NCI-H1092 (cell line): ENCODE measurements at regions not wholly inside any gene's neighbourhood (a gene's known extent, or its start where the extent isn't known, plus 50 kb on each side); places are given as distances from the start of the nearest gene placed in this dataset.
"Not testable (repeated sequence)": the region's sequence is repeated elsewhere in the genome, so short reads cannot be mapped to it uniquely, and the experiment has no call there.

Experiments
- DNase-seq: peaks from one replicate; lab custom pipeline; 2025; lab: John Stamatoyannopoulos, UW

DNA sequence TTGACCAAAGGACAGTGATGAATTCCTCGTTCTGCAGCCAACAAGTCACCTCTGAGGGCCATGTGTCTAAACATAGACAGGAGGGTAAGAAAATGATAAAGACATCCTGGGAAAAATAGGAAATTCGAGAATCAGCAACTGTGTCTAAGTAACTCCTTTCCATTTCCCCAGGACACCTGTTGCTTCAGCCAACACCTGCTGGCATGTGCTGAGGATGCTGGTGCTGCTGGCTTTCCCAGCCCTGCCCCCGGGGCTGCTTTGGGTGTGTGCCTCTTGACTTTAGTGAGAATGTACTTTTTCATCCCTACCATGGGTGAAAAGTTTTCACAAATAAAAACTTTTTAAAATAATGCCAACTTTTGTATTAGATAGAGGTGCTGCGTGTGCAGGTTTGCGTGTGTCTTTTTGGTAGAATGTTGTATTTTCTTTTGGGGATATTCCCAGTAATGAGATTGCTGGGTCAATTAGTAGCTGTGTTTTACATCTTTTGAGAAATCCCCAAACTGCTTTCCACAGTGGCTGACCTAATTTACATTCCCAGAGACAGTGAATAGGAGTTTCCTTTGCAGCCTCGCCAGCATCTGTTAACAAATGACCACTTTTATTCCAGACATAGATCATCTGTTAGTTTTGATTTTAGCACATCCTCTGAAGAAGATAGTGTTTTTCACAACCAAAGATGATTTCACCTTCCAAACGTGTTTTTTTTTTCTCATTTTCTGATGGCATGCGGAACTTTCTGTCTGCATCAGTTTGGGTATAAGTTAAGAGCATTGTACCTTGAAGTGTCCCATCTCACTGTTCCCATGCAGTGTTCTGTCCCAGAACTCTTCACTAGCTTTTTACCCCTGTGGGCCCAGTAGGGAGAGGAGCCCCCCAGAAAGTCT lies 104.2 kb upstream of the ACBD5 start:
- DNase-seq, result no peak

DNA sequence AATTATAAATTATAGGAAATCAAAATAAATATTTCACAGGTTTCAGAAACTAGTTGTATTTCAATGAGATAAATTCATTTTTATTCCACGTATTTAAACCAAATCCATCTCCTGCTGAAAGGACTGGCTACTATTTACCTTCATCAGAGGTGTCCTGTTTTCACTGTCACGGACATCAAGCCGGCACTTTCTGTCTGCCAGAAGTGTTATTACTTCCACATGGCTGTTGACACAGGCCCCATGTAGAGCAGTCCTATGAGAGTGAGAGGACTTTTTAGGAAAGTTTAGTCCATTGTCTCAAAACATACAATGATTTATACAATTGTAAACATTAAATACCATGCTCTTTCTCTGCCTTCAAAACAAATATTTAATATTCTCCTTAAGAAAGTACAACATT lies 100.4 kb upstream of the ACBD5 start:
- DNase-seq, result no peak

DNA sequence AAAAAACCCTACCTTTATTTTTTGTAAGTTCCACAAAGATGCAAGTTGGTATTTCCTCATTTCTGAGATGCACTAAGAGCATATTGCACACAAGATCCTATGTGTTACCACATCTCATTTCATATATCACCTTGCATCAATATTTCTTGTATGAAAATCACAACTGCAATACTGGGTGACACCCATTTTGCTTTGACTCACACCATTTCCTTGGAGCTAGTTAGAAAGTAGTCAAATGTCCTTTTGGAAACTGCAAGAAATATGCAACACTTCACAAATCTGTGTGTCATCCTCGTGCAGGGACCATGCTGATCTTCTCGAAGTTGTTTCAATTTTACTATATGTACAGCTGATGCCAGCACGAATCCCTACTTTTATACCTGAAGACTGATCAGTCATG lies 94.6 kb upstream of the ACBD5 start:
- not testable (repeated sequence) for DNase-seq

DNA sequence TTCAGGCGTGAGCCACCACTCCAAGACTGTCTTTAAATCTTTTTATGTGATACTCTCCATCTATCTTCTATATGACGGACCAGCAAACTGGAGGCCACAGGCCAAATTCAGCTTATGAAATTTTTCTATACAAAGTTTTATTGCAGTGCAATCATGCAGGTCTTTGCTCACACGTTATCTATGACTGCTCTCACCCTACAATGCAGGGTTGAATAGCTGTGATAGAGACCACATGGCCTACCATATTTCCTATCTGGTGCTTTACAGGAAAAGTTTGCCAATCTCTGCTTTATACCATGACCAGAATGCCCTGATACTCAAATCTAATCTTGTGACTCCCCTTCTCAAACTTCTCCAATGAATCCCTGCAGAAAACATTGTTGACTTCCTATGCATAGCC lies 89.5 kb upstream of the ACBD5 start:
- no peak for DNase-seq

DNA sequence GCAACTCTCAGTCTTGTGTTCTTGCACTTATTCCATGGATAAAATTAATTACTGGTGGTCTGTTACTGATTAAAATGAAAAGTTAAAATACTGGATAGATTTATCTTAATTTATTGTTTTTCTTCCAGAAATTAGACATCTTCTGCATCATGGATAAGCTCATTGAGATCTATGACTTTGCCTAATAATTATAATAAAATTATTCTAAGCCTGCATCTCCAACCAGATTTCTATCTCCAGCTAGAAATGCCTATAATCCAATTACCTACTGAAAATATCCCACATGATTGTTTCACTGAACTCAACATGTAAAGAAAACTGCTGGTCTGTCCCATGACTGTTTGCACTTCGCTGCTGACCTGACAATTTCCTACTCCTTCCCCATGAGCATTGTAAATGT lies 88.3 kb upstream of the ACBD5 start:
- no peak for DNase-seq

DNA sequence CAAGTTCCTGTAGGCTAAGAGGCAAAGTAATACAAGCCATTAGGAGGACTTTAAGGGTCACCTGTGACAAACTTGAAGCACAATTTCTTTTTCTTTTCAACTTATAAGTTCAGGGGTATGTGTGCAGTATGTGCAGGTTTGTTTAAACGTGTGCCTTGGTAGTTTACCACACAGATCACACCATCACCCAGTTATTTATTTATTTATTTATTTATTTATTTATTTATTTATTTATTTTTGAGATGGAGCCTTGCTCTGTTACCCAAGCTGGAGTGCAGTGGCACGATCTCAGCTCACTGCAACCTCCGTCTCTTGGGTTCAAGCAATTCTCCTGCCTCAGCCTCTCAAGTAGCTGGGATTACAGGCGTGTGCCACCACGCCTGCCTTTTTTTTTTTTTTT lies 86.2 kb upstream of the ACBD5 start:
- DNase-seq, result not testable (repeated sequence)

DNA sequence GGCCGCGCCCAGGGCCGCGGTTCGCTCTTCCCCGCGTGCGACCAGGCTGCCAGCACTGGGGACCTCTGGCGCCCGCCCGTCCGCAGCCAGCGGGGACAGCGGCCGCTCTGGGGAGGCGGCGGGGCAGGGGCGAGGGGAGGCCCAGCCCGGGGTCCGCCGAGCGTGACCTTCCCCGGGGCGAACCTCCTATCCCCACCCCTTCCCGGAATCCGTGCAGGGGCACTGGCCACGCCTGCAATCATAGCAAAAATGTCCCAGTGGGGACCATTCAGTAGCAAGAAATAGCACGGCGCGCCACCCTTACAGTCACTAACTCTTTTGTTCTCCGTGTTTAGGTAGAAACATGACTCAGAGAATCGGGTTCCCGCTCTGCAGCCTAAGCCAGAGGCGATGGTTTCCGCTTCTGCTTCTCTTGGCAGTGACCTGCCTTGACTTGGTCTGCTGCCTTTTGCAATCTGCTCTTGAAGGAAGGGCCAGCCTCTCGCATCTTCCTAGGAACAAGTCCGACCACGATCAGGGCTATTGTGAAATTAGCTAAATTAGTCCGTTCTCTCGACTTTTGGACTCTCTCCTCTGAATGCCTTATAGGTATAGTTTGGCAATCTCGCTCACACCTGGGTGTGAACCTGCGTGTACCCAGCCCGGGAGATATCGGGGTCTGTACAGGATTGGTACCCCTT lies 79.3 kb upstream of the ACBD5 start:
- DNase-seq, result no peak

DNA sequence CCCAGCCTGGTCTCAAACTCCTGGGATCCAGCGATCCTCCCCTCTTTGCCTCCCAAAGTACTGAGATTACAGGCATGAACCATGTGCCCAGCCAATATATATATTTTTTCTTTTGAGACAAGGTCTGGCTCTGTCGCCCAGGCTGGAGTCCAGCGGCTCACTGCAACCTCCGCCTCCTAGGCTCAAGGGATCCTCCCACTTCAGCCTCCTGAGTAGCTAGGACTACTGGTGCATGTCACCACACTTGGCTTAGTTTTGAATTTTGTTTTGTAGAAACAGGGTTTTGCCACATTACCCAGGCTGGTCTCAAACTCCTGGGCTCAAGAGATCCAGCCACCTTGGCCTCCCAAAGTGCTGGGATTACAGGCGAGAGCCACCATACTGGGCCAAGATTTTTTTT lies 78.5 kb upstream of the ACBD5 start:
- DNase-seq, result not testable (repeated sequence)

DNA sequence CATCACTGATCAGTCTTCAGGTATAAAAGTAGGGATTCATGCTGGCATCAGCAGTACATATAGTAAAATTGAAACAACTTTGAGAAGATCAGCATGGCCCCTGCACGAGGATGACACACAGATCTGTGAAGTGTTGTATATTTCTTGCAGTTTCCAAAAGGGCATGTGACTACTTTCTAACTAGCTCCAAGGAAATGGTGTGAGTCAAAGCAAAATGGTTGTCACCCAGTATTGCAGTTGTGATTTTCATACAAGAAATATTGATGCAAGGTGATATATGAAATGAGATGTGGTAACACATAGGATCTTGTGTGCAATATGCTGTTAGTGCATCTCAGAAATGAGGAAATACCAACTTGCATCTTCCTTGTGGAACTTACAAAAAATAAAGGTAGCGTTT lies 74.5 kb upstream of the ACBD5 start:
- not testable (repeated sequence) for DNase-seq

DNA sequence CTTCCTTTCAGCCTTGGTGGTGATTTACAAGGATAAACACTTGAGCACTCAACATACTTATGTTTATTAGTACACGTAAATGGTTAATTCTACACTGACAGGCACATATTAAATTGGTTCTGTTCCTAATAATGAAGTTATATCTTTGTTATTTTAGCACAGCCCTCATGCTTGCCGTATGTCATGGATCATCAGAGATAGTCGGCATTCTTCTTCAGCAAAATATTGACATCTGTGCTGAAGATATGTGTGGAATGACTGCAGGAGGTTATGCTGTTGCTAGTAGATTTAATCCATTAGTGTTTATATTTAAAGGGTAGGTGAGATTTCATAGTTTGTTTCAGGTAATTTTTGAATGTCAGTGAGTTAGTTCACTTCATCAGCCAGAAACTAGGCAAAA lies 73.0 kb upstream of the ACBD5 start:
- not testable (repeated sequence) for DNase-seq

DNA sequence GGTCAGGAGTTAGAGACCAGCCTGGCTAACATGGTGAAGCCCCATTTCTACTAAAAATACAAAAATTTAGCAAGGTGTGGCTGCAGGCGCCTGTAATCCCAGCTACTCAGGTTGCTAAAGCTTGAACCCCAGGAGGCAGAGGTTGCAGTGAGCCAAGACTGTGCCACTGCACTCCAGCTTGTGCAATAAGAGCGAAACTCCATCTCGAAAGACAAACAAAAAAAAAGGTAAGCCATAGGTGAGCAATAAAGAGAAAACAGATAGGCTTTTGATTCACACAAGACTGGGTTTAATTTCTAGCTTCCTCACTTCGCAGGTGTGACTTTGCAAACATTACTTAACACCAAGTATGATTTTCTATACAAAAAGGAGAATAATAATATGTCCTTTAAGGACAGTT lies 72.3 kb upstream of the ACBD5 start:
- DNase-seq, result no peak

DNA sequence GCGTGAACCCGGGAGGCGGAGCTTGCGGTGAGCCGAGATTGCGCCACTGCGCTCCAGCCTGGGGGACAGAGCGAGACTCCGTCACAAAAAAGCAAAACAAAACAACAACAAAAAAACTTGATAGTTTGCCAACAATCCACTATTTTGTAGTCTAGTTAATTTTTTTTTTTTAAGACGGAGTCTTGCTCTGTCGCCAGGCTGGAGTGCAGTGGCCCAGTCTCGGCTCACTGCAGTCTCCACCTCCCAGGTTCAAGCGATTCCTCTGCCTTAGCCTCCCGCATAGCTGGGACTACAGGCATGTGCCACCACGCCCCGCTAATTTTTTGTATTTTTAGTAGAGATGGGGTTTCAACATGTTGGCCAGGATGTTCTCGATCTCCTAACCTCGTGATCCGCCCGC lies 71.2 kb upstream of the ACBD5 start:
- not testable (repeated sequence) for DNase-seq

DNA sequence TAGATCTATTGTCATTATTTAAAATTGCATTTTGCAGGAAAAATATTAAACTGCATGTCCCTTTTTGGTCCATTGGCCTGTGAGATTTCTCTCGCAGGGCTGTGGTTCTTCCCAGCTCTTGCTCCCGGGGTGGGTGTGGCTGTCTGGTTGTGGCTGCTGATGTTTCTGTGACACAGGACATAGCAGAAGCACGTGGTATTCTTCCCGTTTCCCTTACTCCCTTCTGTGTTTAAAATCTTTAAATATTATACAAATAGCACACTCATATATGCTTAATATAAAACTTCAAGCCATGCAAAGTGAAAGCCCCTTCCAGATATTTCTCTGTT lies 57.9 kb upstream of the ACBD5 start:
- not testable (repeated sequence) for DNase-seq

DNA sequence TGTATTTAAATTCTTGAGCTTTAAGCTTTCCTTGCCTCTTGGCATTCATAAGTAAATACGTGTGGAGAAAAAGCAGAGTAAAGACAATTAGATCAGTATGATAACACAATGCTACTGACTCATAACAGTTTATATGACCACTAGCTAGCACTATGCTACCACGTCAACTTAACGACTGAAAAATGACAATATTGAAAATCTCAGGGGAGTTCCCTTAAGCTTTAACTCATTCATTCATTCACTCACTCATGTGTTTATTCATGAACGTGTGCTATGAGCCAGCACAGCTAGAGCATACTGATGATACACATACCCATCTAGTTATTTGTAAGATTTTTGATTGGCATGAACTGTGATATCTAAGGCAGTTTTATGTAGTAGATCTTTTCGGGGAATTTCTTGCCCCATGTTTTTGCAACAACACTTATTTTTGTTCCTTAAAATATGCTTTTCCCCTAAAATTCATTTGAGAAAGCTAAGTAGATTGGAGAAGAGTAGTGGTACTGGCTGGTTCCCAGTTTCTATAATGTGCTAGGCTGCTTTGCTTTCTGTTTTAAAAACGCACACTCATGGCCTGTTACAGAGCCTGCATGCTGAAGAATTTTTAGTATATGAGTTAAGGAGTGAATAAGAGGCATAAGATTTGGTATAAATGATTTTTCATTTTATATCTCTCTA lies 57.4 kb upstream of the ACBD5 start:
- no peak for DNase-seq

DNA sequence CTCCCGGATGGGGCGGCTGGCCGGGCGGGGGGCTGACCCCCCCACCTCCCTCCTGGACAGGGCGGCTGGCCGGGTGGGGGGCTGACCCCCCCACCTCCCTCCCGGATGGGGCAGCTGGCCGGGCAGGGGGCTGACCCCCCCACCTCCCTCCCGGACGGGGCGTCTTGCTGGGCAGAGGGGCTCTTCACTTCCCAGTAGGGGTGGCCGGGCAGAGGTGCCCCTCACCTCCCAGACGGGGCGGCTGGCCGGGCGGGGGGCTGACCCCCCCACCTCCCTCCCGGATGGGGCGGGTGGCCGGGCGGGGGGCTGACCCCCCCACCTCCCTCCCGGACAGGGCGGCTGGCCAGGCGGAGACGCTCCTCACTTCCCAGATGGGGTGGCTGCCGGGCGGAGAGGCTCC lies 55.7 kb upstream of the ACBD5 start:
- not testable (repeated sequence) for DNase-seq

DNA sequence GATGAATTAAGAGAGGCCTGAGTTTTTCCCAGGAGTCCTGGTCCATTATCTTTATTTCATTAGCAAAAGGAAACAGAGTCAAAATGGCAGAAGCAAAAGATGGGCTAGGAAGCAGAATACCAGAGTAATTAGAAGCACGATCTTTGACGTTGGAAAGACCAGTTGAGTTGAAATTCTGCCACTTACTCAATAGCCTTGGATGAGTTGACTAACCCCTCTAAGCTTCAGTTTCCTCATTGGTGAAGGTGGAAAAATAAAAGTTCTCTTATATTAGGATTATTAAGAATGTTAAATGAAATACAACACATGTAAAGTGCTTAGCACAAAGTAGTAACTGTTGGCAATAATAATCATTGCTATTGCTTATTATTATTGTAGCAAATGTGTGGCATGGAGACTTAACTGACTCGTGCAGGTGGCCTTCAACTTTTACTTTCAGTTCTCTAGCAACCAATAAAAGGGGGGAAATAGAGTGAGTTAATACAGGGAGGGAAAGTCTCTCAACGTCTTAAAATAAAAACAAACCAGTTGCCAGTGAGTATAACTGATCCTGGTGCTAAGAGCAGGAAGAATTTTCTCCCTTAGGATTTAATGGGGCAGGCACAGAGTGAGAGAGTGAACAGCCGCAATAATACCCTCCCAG lies 50.8 kb upstream of the ACBD5 start:
- not testable (repeated sequence) for DNase-seq
